Caco-2 (cell line): ENCODE measurements at regions not wholly inside any gene's neighbourhood (a gene's known extent, or its start where the extent isn't known, plus 50 kb on each side); places are given as distances from the start of the nearest gene placed in this dataset.

Experiments used
- BruUV-seq: library from RNA; stranded (reverse); fragments of 400-500 nt; replicated peaks from 2 replicates; lab custom pipeline; 2021; lab: Mats Ljungman, UMichigan
- CTCF ChIA-PET: fragments of 300-600 bp; sonication (Branson Sonifier 250); formaldehyde crosslinking; loops from one replicate; lab custom pipeline; 2022; ENCODE audit warnings: antibody characterized with exemption; lab: Charles Lee
- POLR2A ChIA-PET: fragments of 300-600 bp; sonication (Branson Sonifier 250); formaldehyde crosslinking; loops from one replicate; lab custom pipeline; 2022; ENCODE audit warnings: antibody characterized with exemption; lab: Charles Lee
- DNase-seq, 2 experiments: peaks; one replicate each; pipeline versions ENCODE4 v3.0.0 to v3.0.0-alpha.2; 2020 to 2022
- H3K27me3 ChIP-seq: replicated peaks from 2 replicates; pipeline ENCODE4 v1.6.0; 2011; ENCODE audit warnings: low read length; ENCODE audit not compliant: control insufficient read depth, insufficient read depth
- H3K36me3 ChIP-seq: 2 replicates; pipeline ENCODE4 v1.5.1; 2011; ENCODE audit warnings: low read length; ENCODE audit not compliant: control insufficient read depth, insufficient read depth
- H3K4me1 ChIP-seq: fragments of 250-450 bp; sonication (Bioruptor Pico); 2 replicates; pipeline ENCODE4 v1.5.1; 2020; ENCODE audit warnings: mild to moderate bottlenecking
- H3K4me3 ChIP-seq: 2 replicates; pipeline ENCODE4 v1.5.1; 2011; ENCODE audit warnings: low read depth, mild to moderate bottlenecking, control low read depth, low read length
- H3K9me3 ChIP-seq: fragments of 250-450 bp; sonication (Bioruptor Pico); 2 replicates; pipeline ENCODE4 v1.5.1; 2020; ENCODE audit warnings: mild to moderate bottlenecking, moderate library complexity
- H3K27ac Mint-ChIP-seq: one replicate; pipeline ENCODE4 v1.8.0; 2022; ENCODE audit warnings: mixed read lengths; ENCODE audit not compliant: unreplicated experiment
- H3K27me3 Mint-ChIP-seq: one replicate; pipeline ENCODE4 v1.8.0; 2022; ENCODE audit warnings: mixed read lengths; ENCODE audit not compliant: insufficient read depth, unreplicated experiment
- H3K36me3 Mint-ChIP-seq: one replicate; pipeline ENCODE4 v1.8.0; 2022; ENCODE audit warnings: mild to moderate bottlenecking, mixed read lengths; ENCODE audit not compliant: insufficient read depth, unreplicated experiment
- H3K4me1 Mint-ChIP-seq: one replicate; pipeline ENCODE4 v1.8.0; 2022; ENCODE audit warnings: low read depth, mixed read lengths; ENCODE audit not compliant: unreplicated experiment
- H3K4me3 Mint-ChIP-seq: one replicate; pipeline ENCODE4 v1.8.0; 2022; ENCODE audit warnings: mild to moderate bottlenecking, moderate library complexity, mixed read lengths; ENCODE audit not compliant: unreplicated experiment
- H3K9me3 Mint-ChIP-seq: one replicate; pipeline ENCODE4 v1.8.0; 2022; ENCODE audit warnings: mixed read lengths; ENCODE audit not compliant: unreplicated experiment
- CTCF ChIP-seq, 2 experiments: fragments of 200-600 bp in 1 of 2; IDR thresholded peaks; 1 replicate in 1 of 2; 2 replicates in 1 of 2; pipeline versions ENCODE4 v1.5.1 to v1.8.0; 2011 to 2022; ENCODE audit warnings: antibody characterized with exemption in 1 of 2, control low read depth in 1 of 2, inconsistent platforms in 1 of 2, low read depth in 1 of 2, low read length in 1 of 2, mild to moderate bottlenecking in 1 of 2, moderate library complexity in 1 of 2; ENCODE audit not compliant: insufficient read depth in 1 of 2, severe bottlenecking in 1 of 2, unreplicated experiment in 1 of 2
- intact Hi-C: fragments of 100-400 bp; cut with micrococcal nuclease; formaldehyde crosslinking; loops from one replicate; pipeline ENCODE4 v1.10.0; 2022; ENCODE audit not compliant: unreplicated experiment

DNA sequence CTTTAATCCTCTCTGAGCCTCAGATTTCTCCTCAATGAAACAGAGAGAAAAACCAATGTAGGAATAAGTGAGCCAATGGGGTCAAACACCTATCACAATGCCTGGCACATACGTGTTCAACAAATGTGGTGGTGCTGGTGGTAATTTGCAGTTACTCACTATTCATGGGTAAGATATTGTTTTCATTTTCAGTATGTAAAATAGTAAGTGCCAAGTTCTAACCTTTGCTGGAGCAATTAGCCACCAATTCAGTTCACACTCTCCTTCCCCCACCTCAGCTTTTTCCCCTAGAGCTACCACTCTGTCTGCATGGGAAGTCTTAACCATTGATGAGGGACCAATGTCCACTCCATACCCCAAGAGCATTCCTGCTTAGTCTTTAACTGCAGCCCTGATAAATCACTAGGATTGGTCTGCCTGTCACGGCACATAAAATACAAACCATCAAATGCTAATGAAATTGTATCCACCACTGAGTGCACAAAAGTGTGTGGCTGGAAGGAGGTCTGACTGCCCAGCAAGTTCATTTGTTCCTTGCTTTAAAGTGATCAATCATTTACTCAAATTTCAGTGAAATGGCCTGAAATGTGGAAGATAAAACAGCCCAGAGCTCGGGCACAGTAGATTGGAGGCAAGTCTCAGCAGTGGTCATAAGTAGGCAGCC lies 187.4 kb upstream of the API5 start:
- Mint-ChIP-seq H3K4me1 (no peaks in the 10 kb centered on the region), H3K4me3 (no peak overlapping the region), H3K27ac (no peak overlapping the region), H3K27me3 (peaks cover 5% of the 10 kb centered on the region), H3K36me3 (no peaks in the 10 kb centered on the region), H3K9me3 (no peaks in the 10 kb centered on the region)
- Histone ChIP-seq H3K27me3 (no peaks in the 10 kb centered on the region), H3K36me3 (no peaks in the 10 kb centered on the region), H3K4me3 (no peak overlapping the region), H3K9me3 (no peaks in the 10 kb centered on the region), H3K4me1 (no peaks in the 10 kb centered on the region)
- BruUV-seq, result no TSS peak
- no peak for DNase-seq
- POLR2A ChIA-PET, result no interaction called here
- intact Hi-C loops, result no loop called here
- CTCF ChIA-PET, result no interaction called here
- no peak for TF ChIP-seq CTCF (IDR thresholded peaks at IDR 0.05; ENCODE audit: insufficient read depth in 1 of 2, low read depth in 1 of 2, low read length in 1 of 2, severe bottlenecking in 1 of 2, unreplicated experiment in 1 of 2)

DNA sequence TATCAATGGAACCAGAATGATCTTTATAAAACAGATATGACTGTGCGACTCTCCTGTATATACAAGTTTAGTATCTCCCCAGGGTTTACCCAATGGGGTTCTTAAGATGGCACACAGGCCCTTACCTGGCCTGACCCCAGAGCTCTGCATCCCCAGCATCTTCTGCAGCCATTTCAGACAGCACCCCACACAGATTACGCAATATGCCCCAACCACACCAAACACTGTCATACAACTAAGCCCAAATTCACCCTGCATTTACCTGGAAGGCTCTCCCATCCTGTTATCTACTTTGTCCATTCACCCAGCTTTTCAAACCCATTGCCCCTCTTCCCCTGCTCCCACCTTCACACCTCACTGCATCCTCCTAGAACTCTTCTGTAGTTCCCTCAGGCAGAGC lies 182.5 kb upstream of the API5 start:
- intact Hi-C loops, result no loop called here
- POLR2A ChIA-PET, result no interaction called here
- H3K36me3 ChIP-seq, result no peaks in the 10 kb centered on the region
- no TSS peak for BruUV-seq
- no peaks in the 10 kb centered on the region for H3K27me3 ChIP-seq
- H3K27me3 Mint-ChIP-seq, result peaks cover 2% of the 10 kb centered on the region
- H3K36me3 Mint-ChIP-seq, result no peaks in the 10 kb centered on the region
- no peaks in the 10 kb centered on the region for H3K9me3 Mint-ChIP-seq
- H3K9me3 ChIP-seq, result no peaks in the 10 kb centered on the region
- no peak for TF ChIP-seq CTCF (IDR thresholded peaks at IDR 0.05; ENCODE audit: insufficient read depth in 1 of 2, low read depth in 1 of 2, low read length in 1 of 2, severe bottlenecking in 1 of 2, unreplicated experiment in 1 of 2)
- no peak overlapping the region for H3K4me3 ChIP-seq
- no peak overlapping the region for H3K4me3 Mint-ChIP-seq
- CTCF ChIA-PET, result interaction anchor here (1.2 kb wide), 1 partner anchor 153 kb away, joined by 3 read pairs; no protein-coding TSS in a partner anchor
- no peak overlapping the region for H3K27ac Mint-ChIP-seq
- DNase-seq, result no peak
- no peaks in the 10 kb centered on the region for H3K4me1 Mint-ChIP-seq
- H3K4me1 ChIP-seq, result no peaks in the 10 kb centered on the region

DNA sequence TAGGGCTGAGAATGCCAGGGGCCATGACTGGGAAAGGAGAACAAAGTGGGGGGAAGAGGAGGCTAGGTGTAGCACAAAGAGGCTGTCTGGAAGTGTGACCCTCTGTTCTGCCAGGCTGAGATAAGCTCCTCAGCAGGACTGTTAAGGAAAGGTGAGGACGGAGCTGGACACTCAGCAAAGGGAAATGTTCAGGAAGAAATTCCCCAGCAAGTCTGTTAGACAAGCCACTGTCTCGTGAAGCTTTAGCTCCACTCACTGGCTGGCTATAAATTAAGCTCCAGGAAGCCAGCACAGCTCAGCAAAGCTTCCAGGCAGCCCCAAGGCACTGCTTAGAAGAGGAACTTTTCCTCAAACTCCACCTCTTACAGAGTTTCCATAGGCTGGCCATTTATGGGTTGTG lies 181.2 kb upstream of the API5 start:
- no peaks in the 10 kb centered on the region for H3K27me3 ChIP-seq
- Mint-ChIP-seq H3K4me3 (no peak overlapping the region), H3K9me3 (no peaks in the 10 kb centered on the region), H3K36me3 (no peaks in the 10 kb centered on the region), H3K27ac (no peak overlapping the region), H3K27me3 (peaks cover 2% of the 10 kb centered on the region), H3K4me1 (peaks cover 5% of the 10 kb centered on the region)
- POLR2A ChIA-PET, result no interaction called here
- intact Hi-C loops, result loop anchor here (1.0 to 5.0 kb wide), 4 partner anchors 109 to 360 kb away; no protein-coding TSS in a partner anchor
- H3K4me1 ChIP-seq, result peaks cover 10% of the 10 kb centered on the region
- peak in 1 of 2 experiments; percentile 12 for TF ChIP-seq CTCF (IDR thresholded peaks at IDR 0.05; ENCODE audit: insufficient read depth in 1 of 2, low read depth in 1 of 2, low read length in 1 of 2, severe bottlenecking in 1 of 2, unreplicated experiment in 1 of 2)
- peak; percentile 36 to 46 for DNase-seq
- H3K9me3 ChIP-seq, result no peaks in the 10 kb centered on the region
- H3K36me3 ChIP-seq, result no peaks in the 10 kb centered on the region
- CTCF ChIA-PET, result interaction anchor here (0.9 to 1.3 kb wide), 5 partner anchors 148 to 360 kb away, joined by 3 to 13 read pairs (median 6); partner anchors contain the start of gene API5
- H3K4me3 ChIP-seq, result no peak overlapping the region
- no TSS peak for BruUV-seq
